Mesenchymal stem cell (in vitro differentiated cells and primary cell): ENCODE measurements at regions not wholly inside any gene's neighbourhood (a gene's known extent, or its start where the extent isn't known, plus 50 kb on each side); places are given as distances from the start of the nearest gene placed in this dataset.

Experiments used
- DNase-seq: peaks from one replicate; pipeline ENCODE4 v3.0.0-alpha.2; 2013
- H2AFZ ChIP-seq: one replicate; pipeline ENCODE4 v1.6.1; 2013; ENCODE audit warnings: low read depth, mild to moderate bottlenecking, control low read depth, inconsistent platforms, low read length, moderate library complexity
- H2AK5ac ChIP-seq: 2 replicates; pipeline ENCODE4 v1.6.1; 2013; ENCODE audit warnings: low read length, moderate library complexity, mild to moderate bottlenecking, inconsistent platforms; ENCODE audit not compliant: severe bottlenecking
- H2BK120ac ChIP-seq: one replicate; pipeline ENCODE4 v1.6.1; 2013; ENCODE audit warnings: low read depth, mild to moderate bottlenecking, inconsistent platforms, low read length, moderate library complexity
- H2BK12ac ChIP-seq, 2 experiments: one replicate each; pipeline ENCODE4 v1.6.1; 2013; ENCODE audit warnings: inconsistent platforms in 2 of 2, low read length in 2 of 2, mild to moderate bottlenecking in 2 of 2, moderate library complexity in 2 of 2, control low read depth in 1 of 2
- H2BK15ac ChIP-seq: one replicate; pipeline ENCODE4 v1.6.1; 2013; ENCODE audit warnings: mild to moderate bottlenecking, low read depth, inconsistent platforms; ENCODE audit not compliant: poor library complexity, severe bottlenecking
- H2BK5ac ChIP-seq: 2 replicates; pipeline ENCODE4 v1.6.1; 2013; ENCODE audit warnings: low read depth, mild to moderate bottlenecking, low read length, control low read depth, inconsistent platforms; ENCODE audit not compliant: poor library complexity, severe bottlenecking
- H3K14ac ChIP-seq, 2 experiments: one replicate each; pipeline ENCODE4 v1.6.1; 2013; ENCODE audit warnings: inconsistent platforms in 2 of 2, low read length in 2 of 2, control low read depth in 1 of 2, mild to moderate bottlenecking in 1 of 2, moderate library complexity in 1 of 2
- H3K18ac ChIP-seq, 2 experiments: one replicate each; pipeline ENCODE4 v1.6.1; 2013; ENCODE audit warnings: inconsistent platforms in 2 of 2, low read length in 2 of 2, control low read depth in 1 of 2, low read depth in 1 of 2, mild to moderate bottlenecking in 1 of 2
- H3K23ac ChIP-seq, 2 experiments: one replicate each; pipeline ENCODE4 v1.6.1; 2013; ENCODE audit warnings: inconsistent platforms in 2 of 2, low read length in 2 of 2, mild to moderate bottlenecking in 2 of 2, moderate library complexity in 2 of 2, control low read depth in 1 of 2
- H3K27ac ChIP-seq: 2 replicates; pipeline ENCODE4 v1.5.1; 2013; ENCODE audit warnings: mild to moderate bottlenecking, moderate library complexity, low read length, control low read depth, inconsistent platforms; ENCODE audit not compliant: poor library complexity, severe bottlenecking
- H3K27me3 ChIP-seq, 2 experiments: 2 replicates each; pipeline versions ENCODE4 v1.6.1 to v1.7.0; 2013; ENCODE audit warnings: low read length in 2 of 2, mild to moderate bottlenecking in 2 of 2, moderate library complexity in 2 of 2, control low read depth in 1 of 2, inconsistent platforms in 1 of 2; ENCODE audit not compliant: control insufficient read depth in 1 of 2, insufficient read depth in 1 of 2
- H3K36me3 ChIP-seq, 2 experiments: 2 replicates each; pipeline versions ENCODE4 v1.6.1 to v1.7.0; 2013; ENCODE audit warnings: low read length in 2 of 2, control low read depth in 1 of 2, inconsistent platforms in 1 of 2, low read depth in 1 of 2, mild to moderate bottlenecking in 1 of 2; ENCODE audit not compliant: insufficient read depth in 2 of 2, control insufficient read depth in 1 of 2
- H3K4ac ChIP-seq, 2 experiments: one replicate each; pipeline ENCODE4 v1.6.1; 2013; ENCODE audit warnings: inconsistent platforms in 2 of 2, low read length in 2 of 2, mild to moderate bottlenecking in 2 of 2, moderate library complexity in 2 of 2, control low read depth in 1 of 2, low read depth in 1 of 2
- H3K4me1 ChIP-seq: 2 replicates; pipeline ENCODE4 v1.6.1; 2013; ENCODE audit warnings: low read depth, low read length, control low read depth; ENCODE audit not compliant: control insufficient read depth, insufficient read depth
- H3K4me2 ChIP-seq: 2 replicates; pipeline ENCODE4 v1.6.1; 2013; ENCODE audit warnings: low read length, mild to moderate bottlenecking, inconsistent platforms; ENCODE audit not compliant: poor library complexity, severe bottlenecking
- H3K4me3 ChIP-seq, 2 experiments: 2 replicates each; pipeline versions ENCODE4 v1.5.1 to v1.7.0; 2013; ENCODE audit warnings: low read length in 2 of 2, mild to moderate bottlenecking in 2 of 2, control low read depth in 1 of 2, low read depth in 1 of 2; ENCODE audit not compliant: insufficient read depth in 1 of 2
- H3K79me1 ChIP-seq: replicated peaks from 2 replicates; pipeline ENCODE4 v1.6.1; 2013; ENCODE audit warnings: mild to moderate bottlenecking, control low read depth, low read length, inconsistent platforms; ENCODE audit not compliant: poor library complexity, severe bottlenecking
- H3K9ac ChIP-seq: 2 replicates; pipeline ENCODE4 v1.7.0; 2013; ENCODE audit warnings: mild to moderate bottlenecking, low read length, moderate library complexity
- H3K9me3 ChIP-seq: 2 replicates; pipeline ENCODE4 v1.7.0; 2013; ENCODE audit warnings: mild to moderate bottlenecking, low read length; ENCODE audit not compliant: control insufficient read depth
- H4K8ac ChIP-seq: one replicate; pipeline ENCODE4 v1.6.1; 2013; ENCODE audit warnings: inconsistent platforms, mild to moderate bottlenecking, low read length, moderate library complexity
- H4K91ac ChIP-seq: one replicate; pipeline ENCODE4 v1.6.1; 2013; ENCODE audit warnings: mild to moderate bottlenecking, low read length, inconsistent platforms
- WGBS: methylation state at CpG from one replicate; pipeline ENCODE4 v1.1.7; 2013; ENCODE audit warnings: mixed read lengths; 5-methylcytosine and 5-hydroxymethylcytosine counted together

DNA sequence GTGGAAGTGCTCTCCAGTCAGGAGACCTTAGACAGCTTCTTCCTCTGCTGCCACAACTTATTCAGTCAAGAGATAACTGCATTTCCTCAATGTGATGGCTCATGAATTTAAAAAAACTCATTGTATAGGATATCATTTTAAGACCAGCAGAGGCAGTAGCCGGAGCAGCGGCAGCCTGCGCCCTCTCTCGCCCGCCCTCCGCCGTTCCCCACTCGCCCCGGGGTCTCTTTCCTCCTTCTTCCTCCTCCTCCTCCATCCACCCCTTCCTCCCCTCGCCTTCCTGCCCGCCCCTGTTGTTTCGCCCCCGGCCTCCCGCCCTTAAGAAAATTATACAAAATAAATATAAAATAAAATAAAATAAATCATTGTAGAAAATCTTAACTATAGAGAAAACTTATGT is 687.6 kb downstream of the FLRT2 start:
- WGBS, result 76% methylated on average over 9 of the region's 14 CpGs

DNA sequence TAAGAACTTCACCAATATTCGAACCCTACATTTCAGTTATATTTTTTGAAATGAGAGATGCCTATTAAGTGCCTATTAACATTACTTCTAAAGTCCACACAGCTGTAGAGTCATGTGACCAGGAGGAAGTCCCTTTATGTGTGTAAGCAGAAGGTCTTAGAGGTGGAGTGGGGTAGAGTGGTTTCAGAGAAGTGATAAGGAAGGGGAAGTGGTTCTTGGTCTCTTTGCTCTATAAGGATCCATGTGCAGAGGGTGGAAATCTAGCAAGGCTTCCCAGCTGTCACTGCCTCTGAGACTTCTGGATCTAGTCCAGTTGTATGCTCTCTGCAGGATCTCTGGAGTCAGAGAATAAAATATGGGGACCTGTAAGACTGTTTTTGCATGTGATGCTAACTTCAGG is 673.9 kb downstream of the FLRT2 start:
- H3K9me3 ChIP-seq, result peaks cover 6% of the 10 kb centered on the region
- no peak overlapping the region for H3K4me3 ChIP-seq
- H4K91ac ChIP-seq, result no peak overlapping the region
- no peak overlapping the region for H4K8ac ChIP-seq
- no peak overlapping the region for H2AFZ ChIP-seq
- H2BK15ac ChIP-seq, result no peak overlapping the region
- no peak overlapping the region for H3K18ac ChIP-seq
- no peak overlapping the region for H3K14ac ChIP-seq
- no peak overlapping the region for H3K9ac ChIP-seq
- no peak overlapping the region for H2BK12ac ChIP-seq
- no CpG with 5 or more reads among the region's 1 CpG for WGBS
- no peaks in the 10 kb centered on the region for H3K27me3 ChIP-seq
- H2BK5ac ChIP-seq, result no peak overlapping the region
- H3K36me3 ChIP-seq, result no peaks in the 10 kb centered on the region
- H2BK120ac ChIP-seq, result no peak overlapping the region
- H3K4me2 ChIP-seq, result no peak overlapping the region
- H3K4me1 ChIP-seq, result no peaks in the 10 kb centered on the region
- H3K23ac ChIP-seq, result no peak overlapping the region
- no peak overlapping the region for H3K27ac ChIP-seq
- no peaks in the 10 kb centered on the region for H3K79me1 ChIP-seq
- H3K4ac ChIP-seq, result no peak overlapping the region
- H2AK5ac ChIP-seq, result no peak overlapping the region
- DNase-seq, result no peak

More for the DNA sequence above, 687.6 kb downstream of the FLRT2 start:
- no peak overlapping the region for H3K4ac ChIP-seq
- no peak overlapping the region for H2BK15ac ChIP-seq
- H3K4me1 ChIP-seq, result peaks cover 2% of the 10 kb centered on the region
- H2BK5ac ChIP-seq, result no peak overlapping the region
- H2BK12ac ChIP-seq, result no peak overlapping the region
- H2BK120ac ChIP-seq, result no peak overlapping the region
- H3K18ac ChIP-seq, result no peak overlapping the region
- H3K23ac ChIP-seq, result no peak overlapping the region
- no peak overlapping the region for H3K4me3 ChIP-seq
- H3K14ac ChIP-seq, result no peak overlapping the region
- no peak overlapping the region for H3K9ac ChIP-seq
- no peak overlapping the region for H3K4me2 ChIP-seq
- H2AFZ ChIP-seq, result peak overlapping the region; percentile 27
- H3K27me3 ChIP-seq, result no peaks in the 10 kb centered on the region
- no peak overlapping the region for H4K91ac ChIP-seq
- no peaks in the 10 kb centered on the region for H3K36me3 ChIP-seq
- no peak overlapping the region for H4K8ac ChIP-seq
- H3K27ac ChIP-seq, result no peak overlapping the region
- H2AK5ac ChIP-seq, result no peak overlapping the region
- no peaks in the 10 kb centered on the region for H3K79me1 ChIP-seq
- no peak for DNase-seq
- H3K9me3 ChIP-seq, result no peaks in the 10 kb centered on the region

DNA sequence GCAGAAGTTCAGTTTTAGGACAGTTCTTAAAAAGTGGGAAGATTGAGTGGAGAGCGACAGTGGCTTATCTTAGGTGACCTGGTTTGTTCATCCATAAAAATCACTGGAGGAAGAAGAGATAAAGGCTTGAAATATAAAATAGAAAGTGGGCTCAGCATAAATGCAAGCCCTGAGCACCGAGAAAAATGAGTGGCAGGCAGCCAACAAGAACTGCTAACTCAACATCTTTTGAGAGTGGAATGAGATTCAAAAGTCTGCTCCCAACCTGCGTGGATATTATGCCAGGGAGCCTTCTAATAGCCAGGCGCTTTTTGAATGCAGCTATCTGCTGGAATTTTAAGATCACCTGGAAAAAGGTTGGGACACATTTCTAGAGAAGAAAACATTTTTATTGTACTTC is 666.5 kb downstream of the FLRT2 start:
- Histone ChIP-seq H3K27ac (no peak overlapping the region), H3K4me2 (no peak overlapping the region), H4K91ac (no peak overlapping the region), H3K4ac (no peak overlapping the region), H2AK5ac (no peak overlapping the region), H3K14ac (no peak overlapping the region), H3K4me1 (no peaks in the 10 kb centered on the region), H3K79me1 (no peaks in the 10 kb centered on the region), H4K8ac (no peak overlapping the region), H3K18ac (no peak overlapping the region), H3K27me3 (no peaks in the 10 kb centered on the region), H3K36me3 (no peaks in the 10 kb centered on the region), H3K9ac (no peak overlapping the region), H3K9me3 (no peaks in the 10 kb centered on the region), H3K23ac (no peak overlapping the region), H2BK5ac (no peak overlapping the region), H3K4me3 (no peak overlapping the region), H2BK12ac (no peak overlapping the region), H2BK120ac (no peak overlapping the region), H2BK15ac (no peak overlapping the region), H2AFZ (no peak overlapping the region)
- 80% methylated on average over 2 of the region's 4 CpGs for WGBS
- DNase-seq, result no peak

DNA sequence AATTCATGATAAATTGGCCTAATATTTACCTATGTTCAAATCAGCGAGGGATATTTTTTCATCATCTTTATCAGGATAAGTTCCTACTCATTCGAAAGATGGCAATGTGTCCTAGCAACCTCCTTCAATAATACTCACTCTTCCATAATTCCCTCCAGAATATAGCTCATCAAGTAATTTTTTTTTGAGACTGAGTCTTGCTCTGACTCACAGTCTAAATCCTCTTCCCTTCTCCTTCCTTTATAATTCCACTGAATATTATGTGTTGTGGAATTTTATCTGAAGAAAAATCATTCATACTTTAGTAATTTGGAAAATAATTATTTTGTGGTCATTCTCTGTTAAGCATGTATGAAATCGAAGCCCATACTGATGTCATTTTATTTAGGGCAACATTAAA is 663.8 kb downstream of the FLRT2 start:
- H3K27me3 ChIP-seq, result no peaks in the 10 kb centered on the region
- H3K23ac ChIP-seq, result no peak overlapping the region
- 86% methylated on average over 2 of the region's 3 CpGs for WGBS
- no peaks in the 10 kb centered on the region for H3K36me3 ChIP-seq
- H2AFZ ChIP-seq, result no peak overlapping the region
- no peaks in the 10 kb centered on the region for H3K4me1 ChIP-seq
- H2BK120ac ChIP-seq, result no peak overlapping the region
- H3K27ac ChIP-seq, result no peak overlapping the region
- no peak overlapping the region for H2BK15ac ChIP-seq
- no peak overlapping the region for H3K4ac ChIP-seq
- no peak overlapping the region for H3K18ac ChIP-seq
- H2BK12ac ChIP-seq, result no peak overlapping the region
- no peak overlapping the region for H3K14ac ChIP-seq
- no peak overlapping the region for H4K8ac ChIP-seq
- H3K9ac ChIP-seq, result no peak overlapping the region
- H4K91ac ChIP-seq, result no peak overlapping the region
- no peak overlapping the region for H2BK5ac ChIP-seq
- no peak overlapping the region for H3K4me3 ChIP-seq
- no peak for DNase-seq
- H2AK5ac ChIP-seq, result no peak overlapping the region
- H3K79me1 ChIP-seq, result no peaks in the 10 kb centered on the region
- H3K9me3 ChIP-seq, result no peaks in the 10 kb centered on the region
- no peak overlapping the region for H3K4me2 ChIP-seq
